Skeletal muscle satellite cell (primary cell): ENCODE measurements at regions not wholly inside any gene's neighbourhood (a gene's known extent, or its start where the extent isn't known, plus 50 kb on each side); places are given as distances from the start of the nearest gene placed in this dataset.
"Not testable (repeated sequence)": the region's sequence is repeated elsewhere in the genome, so short reads cannot be mapped to it uniquely, and the experiment has no call there.

Source experiments
- H3K27me3 ChIP-seq: 2 replicates; pipeline ENCODE4 v1.7.0; 2013; ENCODE audit warnings: low read length; ENCODE audit not compliant: control insufficient read depth, insufficient read depth
- H3K36me3 ChIP-seq: 2 replicates; pipeline ENCODE4 v1.7.0; 2013; ENCODE audit warnings: mild to moderate bottlenecking, control low read depth, low read length; ENCODE audit not compliant: insufficient read depth
- H3K4me1 ChIP-seq: 2 replicates; pipeline ENCODE4 v1.7.0; 2013; ENCODE audit warnings: low read length; ENCODE audit not compliant: control insufficient read depth, insufficient read depth
- H3K4me2 ChIP-seq: 2 replicates; pipeline ENCODE4 v1.7.0; 2013; ENCODE audit warnings: mild to moderate bottlenecking, low read length
- H3K4me3 ChIP-seq: 2 replicates; pipeline ENCODE4 v1.7.0; 2013; ENCODE audit warnings: low read length
- H3K9ac ChIP-seq: 2 replicates; pipeline ENCODE4 v1.7.0; 2013; ENCODE audit warnings: mild to moderate bottlenecking, low read depth, low read length, moderate library complexity
- H3K9me3 ChIP-seq: replicated peaks from 2 replicates; pipeline ENCODE4 v1.7.0; 2013; ENCODE audit warnings: mild to moderate bottlenecking, control low read depth, low read length

DNA sequence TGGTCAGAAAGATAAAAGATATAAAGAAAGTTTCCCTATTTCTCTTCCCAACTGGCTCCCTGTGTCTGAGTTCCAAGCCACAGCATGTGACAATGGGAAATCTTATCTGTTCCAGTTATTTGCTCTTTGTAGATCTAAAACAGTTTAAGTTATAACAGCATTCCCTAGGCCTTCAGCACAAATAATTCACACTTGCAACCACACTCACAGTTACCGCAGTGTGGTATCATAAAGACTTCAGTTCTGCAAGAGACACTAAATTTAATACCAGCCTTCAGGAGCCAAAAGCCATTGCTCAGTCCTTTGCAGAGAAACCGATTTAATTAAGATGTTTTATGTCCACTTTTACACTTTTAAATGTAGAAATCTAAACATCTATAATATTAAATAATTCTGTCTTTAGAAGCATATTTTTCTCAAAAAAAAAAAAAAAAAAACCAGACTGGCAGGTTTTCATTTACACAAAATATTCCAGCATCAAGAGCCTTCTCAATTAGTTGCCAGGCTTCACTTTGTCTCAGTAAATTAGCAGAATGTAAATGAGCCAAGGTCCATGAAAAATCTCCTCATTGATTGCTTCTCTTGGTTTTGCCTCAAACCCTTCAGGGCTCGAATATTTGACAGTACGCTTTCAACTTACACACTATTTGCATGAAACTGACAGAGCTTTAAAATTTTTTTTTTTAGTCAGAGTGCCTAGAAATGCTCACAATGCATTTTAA lies 300.0 kb upstream of the DDI1 start:
- H3K4me1 ChIP-seq = no peaks in the 10 kb centered on the region
- no peak overlapping the region for H3K4me2 ChIP-seq
- H3K27me3 ChIP-seq = no peaks in the 10 kb centered on the region
- H3K9me3 ChIP-seq = no peaks in the 10 kb centered on the region
- no peak overlapping the region for H3K9ac ChIP-seq
- H3K4me3 ChIP-seq = no peak overlapping the region
- H3K36me3 ChIP-seq = no peaks in the 10 kb centered on the region

DNA sequence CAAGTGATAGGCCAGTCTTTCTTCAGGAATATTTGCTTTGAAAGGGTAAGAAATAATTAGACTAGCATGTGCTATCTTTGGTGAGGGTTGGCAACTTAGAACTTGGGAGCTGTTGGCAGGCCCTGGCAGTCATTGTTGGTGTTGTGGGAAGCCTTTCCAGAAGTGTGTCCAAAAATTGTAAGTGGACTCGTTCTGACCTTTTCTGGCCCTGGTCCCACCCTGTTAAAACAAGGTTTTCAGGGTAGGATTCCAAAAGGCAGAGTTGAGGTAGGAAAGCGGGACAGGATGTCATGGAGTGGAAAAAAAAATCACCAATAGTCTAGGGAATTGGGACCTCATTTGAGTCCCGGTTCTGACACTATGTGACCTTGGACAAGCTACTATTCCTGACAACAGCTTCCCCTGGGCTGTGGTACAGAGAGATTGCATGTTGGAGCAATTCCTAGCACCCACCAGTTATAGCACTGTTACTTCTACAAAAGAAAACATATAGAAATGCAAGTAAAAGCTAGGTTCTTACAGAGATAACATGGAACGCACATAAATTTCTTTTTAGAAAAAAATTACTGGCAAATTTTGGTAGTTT lies 299.3 kb upstream of the DDI1 start:
- H3K9ac ChIP-seq = no peak overlapping the region

DNA sequence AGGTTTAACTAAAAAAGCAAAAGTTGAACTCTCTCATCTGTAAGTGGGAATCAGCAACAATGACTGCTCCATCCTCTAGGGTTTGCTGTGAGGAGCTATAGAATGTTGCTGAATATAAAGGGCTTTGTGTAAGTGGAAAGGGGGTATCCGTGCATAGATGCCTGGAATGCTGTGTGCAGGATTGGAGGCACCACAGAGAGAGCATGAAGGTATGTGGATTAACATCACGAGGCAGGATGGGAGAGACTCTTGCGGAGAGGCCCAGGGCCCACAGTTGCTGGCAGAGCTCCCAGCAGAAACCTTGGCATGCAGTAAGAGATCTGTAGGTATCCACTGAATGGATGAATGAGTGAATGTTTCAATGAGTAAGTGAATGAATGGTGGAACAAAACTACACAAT lies 298.7 kb upstream of the DDI1 start:
- Histone ChIP-seq H3K4me3 (no peak overlapping the region), H3K36me3 (no peaks in the 10 kb centered on the region), H3K4me2 (no peak overlapping the region), H3K9ac (no peak overlapping the region), H3K27me3 (no peaks in the 10 kb centered on the region), H3K9me3 (no peaks in the 10 kb centered on the region), H3K4me1 (no peaks in the 10 kb centered on the region)

More for the DNA sequence above, 299.3 kb upstream of the DDI1 start:
- Histone ChIP-seq H3K4me1 (no peaks in the 10 kb centered on the region), H3K36me3 (no peaks in the 10 kb centered on the region), H3K4me3 (no peak overlapping the region), H3K9me3 (no peaks in the 10 kb centered on the region), H3K4me2 (no peak overlapping the region), H3K27me3 (no peaks in the 10 kb centered on the region)

DNA sequence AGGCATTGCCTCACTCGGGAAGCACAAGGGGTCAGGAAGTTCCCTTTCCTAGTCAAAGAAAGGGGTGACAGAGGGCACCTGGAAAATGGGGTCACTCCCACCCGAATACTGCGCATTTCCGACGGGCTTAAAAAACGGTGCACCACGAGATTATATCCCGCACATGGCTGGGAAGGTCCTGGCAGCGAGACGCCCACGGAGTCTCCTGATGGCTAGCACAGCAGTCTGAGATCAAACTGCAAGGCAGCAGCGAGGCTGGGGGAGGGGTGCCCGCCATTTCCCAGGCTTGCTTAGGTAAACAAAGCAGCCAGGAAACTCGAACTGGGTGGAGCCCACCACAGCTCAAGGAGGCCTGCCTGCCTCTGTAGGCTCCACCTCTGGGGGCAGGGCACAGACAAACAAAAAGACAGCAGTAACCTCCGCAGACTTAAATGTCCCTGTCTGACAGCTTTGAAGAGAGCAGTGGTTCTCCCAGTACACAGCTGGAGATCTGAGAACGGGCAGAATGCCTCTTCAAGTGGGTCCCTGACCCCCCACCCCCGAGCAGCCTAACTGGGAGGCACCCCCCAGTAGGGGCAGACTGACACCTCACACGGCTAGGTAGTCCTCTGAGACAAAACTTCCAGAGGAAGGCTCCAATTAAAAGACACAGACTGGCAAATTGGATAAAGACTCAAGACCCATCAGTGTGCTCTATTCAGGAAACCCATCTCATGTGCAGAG lies 297.2 kb upstream of the DDI1 start:
- not testable (repeated sequence) for H3K9me3 ChIP-seq, H3K27me3 ChIP-seq, H3K9ac ChIP-seq, H3K36me3 ChIP-seq, H3K4me1 ChIP-seq, H3K4me3 ChIP-seq, H3K4me2 ChIP-seq

- Histone ChIP-seq H3K9ac (no peak overlapping the region), H3K4me3 (no peak overlapping the region), H3K36me3 (no peaks in the 10 kb centered on the region), H3K27me3 (no peaks in the 10 kb centered on the region), H3K4me1 (no peaks in the 10 kb centered on the region), H3K4me2 (no peak overlapping the region), H3K9me3 (no peaks in the 10 kb centered on the region)
Measured at GRCh38 chr11:103744496-103745153, 291.8 kb upstream of the DDI1 start.

DNA sequence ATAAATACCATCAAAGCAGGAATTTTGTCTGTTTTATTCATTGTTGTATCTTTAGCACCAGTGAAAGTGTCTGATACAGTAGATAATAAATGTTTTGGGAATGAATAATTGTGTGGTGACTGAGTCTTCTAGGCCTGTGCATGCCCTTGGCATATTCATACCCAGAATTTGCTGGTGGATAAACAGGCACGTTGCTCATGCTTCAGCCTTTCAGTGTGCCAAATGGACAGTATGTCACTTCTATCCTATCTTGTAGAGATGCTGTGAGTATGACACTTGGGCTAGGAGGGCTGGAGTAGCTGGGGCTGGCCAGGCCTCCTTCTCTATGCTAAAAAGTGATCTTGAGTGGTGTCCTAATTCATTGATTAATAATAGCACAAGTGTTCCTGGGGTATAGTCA lies 287.3 kb upstream of the DDI1 start:
- H3K9me3 ChIP-seq = no peaks in the 10 kb centered on the region
- H3K9ac ChIP-seq = no peak overlapping the region
- no peaks in the 10 kb centered on the region for H3K36me3 ChIP-seq
- no peaks in the 10 kb centered on the region for H3K27me3 ChIP-seq
- no peak overlapping the region for H3K4me3 ChIP-seq
- H3K4me2 ChIP-seq = no peak overlapping the region
- H3K4me1 ChIP-seq = no peaks in the 10 kb centered on the region

DNA sequence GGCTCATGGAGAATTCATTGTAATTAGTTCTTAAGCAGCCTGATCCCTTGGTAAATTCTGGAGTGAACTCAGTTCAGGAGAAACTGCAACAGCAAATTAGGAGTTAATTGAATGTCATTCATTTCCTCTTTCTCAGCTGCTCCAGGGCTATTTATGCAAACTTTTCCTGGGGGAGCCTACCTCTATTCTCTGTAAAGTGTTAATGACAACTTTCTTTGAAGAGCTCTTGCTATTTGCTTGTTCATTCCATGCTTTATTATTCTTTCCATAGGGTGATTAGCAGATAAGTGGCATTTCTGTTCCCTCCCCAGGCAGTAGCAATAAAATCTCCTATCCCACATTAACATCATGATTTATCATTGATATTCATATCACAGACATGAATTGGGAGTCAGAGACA lies 267.6 kb upstream of the DDI1 start:
- Histone ChIP-seq H3K4me3 (no peak overlapping the region), H3K9ac (no peak overlapping the region), H3K4me2 (no peak overlapping the region)

GRCh38 chr11:103773059-103773458 lies 263.4 kb upstream of the DDI1 start:
- no peaks in the 10 kb centered on the region for H3K36me3 ChIP-seq
- H3K4me2 ChIP-seq = no peak overlapping the region
- H3K9ac ChIP-seq = no peak overlapping the region
- H3K4me3 ChIP-seq = no peak overlapping the region
- no peaks in the 10 kb centered on the region for H3K9me3 ChIP-seq
- H3K4me1 ChIP-seq = peaks cover 10% of the 10 kb centered on the region
- no peaks in the 10 kb centered on the region for H3K27me3 ChIP-seq

More for the DNA sequence above, 267.6 kb upstream of the DDI1 start:
- Histone ChIP-seq H3K27me3 (no peaks in the 10 kb centered on the region), H3K9me3 (no peaks in the 10 kb centered on the region), H3K36me3 (no peaks in the 10 kb centered on the region), H3K4me1 (peaks cover 10% of the 10 kb centered on the region)

DNA sequence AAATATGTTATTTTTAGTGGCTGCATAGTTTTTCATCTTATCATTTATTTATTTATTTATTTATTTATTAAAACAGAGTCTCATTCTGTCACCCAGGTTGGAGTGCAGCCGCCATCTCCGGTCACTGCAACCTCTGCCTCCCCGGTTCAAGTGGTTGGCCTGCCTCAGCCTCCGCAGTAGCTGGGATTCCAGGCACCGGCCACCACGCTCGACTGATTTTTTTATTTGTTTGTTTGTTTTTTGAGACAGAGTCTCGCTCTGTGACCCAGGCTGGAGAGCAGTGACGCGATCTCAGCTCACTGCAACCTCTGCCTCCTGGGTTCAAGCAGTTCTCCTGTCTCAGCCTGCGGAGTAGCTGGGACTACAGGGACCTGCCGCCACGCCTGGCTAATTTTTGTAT lies 262.9 kb upstream of the DDI1 start:
- Histone ChIP-seq H3K4me2 (no peak overlapping the region), H3K27me3 (no peaks in the 10 kb centered on the region), H3K9me3 (no peaks in the 10 kb centered on the region), H3K9ac (no peak overlapping the region), H3K4me1 (peaks cover 10% of the 10 kb centered on the region), H3K4me3 (no peak overlapping the region), H3K36me3 (no peaks in the 10 kb centered on the region)

GRCh38 chr11:103779054-103779453 lies 257.4 kb upstream of the DDI1 start:
- H3K27me3 ChIP-seq = no peaks in the 10 kb centered on the region
- H3K4me1 ChIP-seq = peaks cover 4% of the 10 kb centered on the region
- no peaks in the 10 kb centered on the region for H3K9me3 ChIP-seq
- no peak overlapping the region for H3K9ac ChIP-seq
- no peak overlapping the region for H3K4me3 ChIP-seq
- H3K4me2 ChIP-seq = no peak overlapping the region
- no peaks in the 10 kb centered on the region for H3K36me3 ChIP-seq

- no peak overlapping the region for H3K4me3 ChIP-seq
- H3K9ac ChIP-seq = no peak overlapping the region
- H3K4me1 ChIP-seq = no peaks in the 10 kb centered on the region
- H3K4me2 ChIP-seq = no peak overlapping the region
- no peaks in the 10 kb centered on the region for H3K27me3 ChIP-seq
- H3K36me3 ChIP-seq = no peaks in the 10 kb centered on the region
- no peaks in the 10 kb centered on the region for H3K9me3 ChIP-seq
Measured at GRCh38 chr11:103789952-103790351, 246.5 kb upstream of the DDI1 start.
